K562 (cell line): ENCODE measurements at regions not wholly inside any gene's neighbourhood (a gene's known extent, or its start where the extent isn't known, plus 50 kb on each side); places are given as distances from the start of the nearest gene placed in this dataset.

Experiments
- ATAC-seq: fragments of 200-7000 bp; cut with Tn5 transposase; 3 replicates; pipeline ENCODE4 v1.9.1; 2020; ENCODE audit warnings: moderate library complexity
- BruUV-seq: library from RNA; stranded (reverse); fragments of 400-500 nt; replicated peaks from 2 replicates; lab custom pipeline; 2021; lab: Mats Ljungman, UMichigan
- CTCF ChIA-PET: fragments of 300-600 bp; formaldehyde crosslinking; extraction: SDS; loops from one replicate; lab custom pipeline; 2021; ENCODE audit warnings: low intra/inter-chr PET ratio; lab: Yijun Ruan, JAX
- POLR2A ChIA-PET: fragments of 300-600, 350-650 bp; sonication (Branson Sonifier 250); formaldehyde crosslinking; extraction: SDS; loops from one replicate; lab custom pipeline; 2021; ENCODE audit warnings: antibody characterized with exemption, inconsistent platforms; lab: Yijun Ruan, JAX
- DNase-seq, 4 experiments: peaks; one replicate each; pipeline versions ENCODE4 v3.0.0 to v3.0.0-alpha.2; 2011 to 2018; ENCODE audit warnings: low spot score in 3 of 4, mixed read lengths in 3 of 4; ENCODE audit errors: extremely low read depth in 1 of 4
- FAIRE-seq: peaks from 2 replicates; lab custom pipeline; 2011; peaks lifted over from hg19 to GRCh38; lab: Jason Lieb, UNC
- H2AFZ ChIP-seq: 2 replicates; pipeline ENCODE4 v1.6.0; 2011; ENCODE audit warnings: low read depth, low read length, control low read depth, inconsistent platforms
- H3K27ac ChIP-seq: fragments of 200-600 bp; 3 replicates; pipeline ENCODE4 v1.8.0; 2011; ENCODE audit warnings: low read depth, mild to moderate bottlenecking, control low read depth, inconsistent platforms, low read length, moderate library complexity, mixed read lengths; ENCODE audit errors: extremely low read depth
- H3K27me3 ChIP-seq, 2 experiments: fragments of 300-600 bp in 1 of 2; 2 replicates in 1 of 2; 3 replicates in 1 of 2; pipeline versions ENCODE4 v1.6.0 to v1.8.0; 2011; ENCODE audit warnings: inconsistent platforms in 2 of 2, low read length in 2 of 2, mild to moderate bottlenecking in 1 of 2, mixed read lengths in 1 of 2, moderate library complexity in 1 of 2; ENCODE audit not compliant: control insufficient read depth in 2 of 2, insufficient read depth in 2 of 2
- H3K36me3 ChIP-seq: fragments of 300-600 bp; 3 replicates; pipeline ENCODE4 v1.8.0; 2011; ENCODE audit warnings: mild to moderate bottlenecking, low read length, inconsistent platforms; ENCODE audit not compliant: control insufficient read depth, insufficient read depth
- H3K4me1 ChIP-seq, 2 experiments: fragments of 200-600 bp in 1 of 2; replicated peaks in 1 of 2; 2 replicates in 1 of 2; 3 replicates in 1 of 2; pipeline versions ENCODE4 v1.5.1 to v1.8.0; 2011; ENCODE audit warnings: inconsistent platforms in 2 of 2, low read length in 2 of 2, mild to moderate bottlenecking in 1 of 2, mixed read lengths in 1 of 2, moderate library complexity in 1 of 2; ENCODE audit not compliant: control insufficient read depth in 2 of 2, insufficient read depth in 2 of 2
- H3K4me2 ChIP-seq: 2 replicates; pipeline ENCODE4 v1.6.1; 2011; ENCODE audit warnings: low read length, control low read depth, inconsistent platforms, mixed read lengths; ENCODE audit not compliant: insufficient read depth
- H3K4me3 ChIP-seq: fragments of 200-600 bp; sonication (generic), shearing (Covaris generic); 2 replicates; pipeline ENCODE4 v1.5.1; 2016; ENCODE audit warnings: control low read depth, inconsistent platforms
- H3K79me2 ChIP-seq: fragments of 200-600 bp; 3 replicates; pipeline ENCODE4 v1.8.0; 2011; ENCODE audit warnings: low read length, inconsistent platforms; ENCODE audit not compliant: control insufficient read depth, insufficient read depth
- H3K9ac ChIP-seq, 2 experiments: 2 replicates each; pipeline versions ENCODE4 v1.6.0 to v1.6.1; 2011; ENCODE audit warnings: low read depth in 2 of 2, low read length in 2 of 2, control low read depth in 1 of 2, inconsistent platforms in 1 of 2, mild to moderate bottlenecking in 1 of 2, mixed read lengths in 1 of 2; ENCODE audit not compliant: insufficient read depth in 1 of 2
- H3K9me1 ChIP-seq: one replicate; pipeline ENCODE4 v1.6.0; 2011; ENCODE audit warnings: inconsistent platforms, mild to moderate bottlenecking, low read length, moderate library complexity; ENCODE audit not compliant: control insufficient read depth, insufficient read depth
- H3K9me3 ChIP-seq: replicated peaks from 2 replicates; pipeline ENCODE4 v1.5.1; 2011; ENCODE audit warnings: low read depth, low read length, inconsistent platforms; ENCODE audit not compliant: control insufficient read depth, insufficient read depth
- H4K20me1 ChIP-seq: replicated peaks from 2 replicates; pipeline ENCODE4 v1.6.1; 2011; ENCODE audit warnings: low read length, inconsistent platforms, mixed read lengths; ENCODE audit not compliant: control insufficient read depth, insufficient read depth
- CCAR2 ChIP-seq: fragments of 200-400 bp; formaldehyde crosslinking; IDR thresholded peaks from 2 replicates; pipeline ENCODE4 v1.6.1; 2017; ENCODE audit warnings: mild to moderate bottlenecking, low read depth, low read length
- CEBPB ChIP-seq: fragments of 450-650 bp; IDR thresholded peaks from 2 replicates; pipeline ENCODE4 v1.6.1; 2016; ENCODE audit warnings: missing genetic modification characterization, missing compliant biosample characterization
- ESRRA ChIP-seq: fragments of 450-650 bp; IDR thresholded peaks from 2 replicates; pipeline ENCODE4 v1.6.1; 2014; ENCODE audit warnings: low read depth, mild to moderate bottlenecking, moderate library complexity, borderline replicate concordance
- ETV5 ChIP-seq: sonication (generic); formaldehyde crosslinking; IDR thresholded peaks from 2 replicates; pipeline ENCODE4 v1.4.0; 2020; ENCODE audit warnings: low read depth, mild to moderate bottlenecking, missing genetic modification reagents
- HNRNPK ChIP-seq: fragments of 200-400 bp; formaldehyde crosslinking; IDR thresholded peaks from one replicate; pipeline ENCODE4 v1.6.1; 2018; ENCODE audit warnings: mild to moderate bottlenecking, low read depth, low read length; ENCODE audit not compliant: poor library complexity, severe bottlenecking
- PHF8 ChIP-seq: fragments of 200-600 bp; sonication (generic); IDR thresholded peaks from 2 replicates; pipeline ENCODE4 v1.6.1; 2012; ENCODE audit warnings: mixed run types, mild to moderate bottlenecking, inconsistent platforms, low read length, moderate library complexity, borderline replicate concordance
- PPARD ChIP-seq: fragments of 250-450 bp; sonication (Bioruptor Pico); IDR thresholded peaks from 2 replicates; pipeline ENCODE4 v1.8.0; 2022; ENCODE audit warnings: inconsistent platforms, mild to moderate bottlenecking, moderate library complexity
- RBM17 ChIP-seq: fragments of 200-400 bp; formaldehyde crosslinking; IDR thresholded peaks from 2 replicates; pipeline ENCODE4 v1.6.1; 2017; ENCODE audit warnings: low read depth, mild to moderate bottlenecking, low read length, borderline replicate concordance
- SP1 ChIP-seq: sonication (generic); formaldehyde crosslinking; IDR thresholded peaks from 2 replicates; pipeline ENCODE4 v1.8.1; 2022; ENCODE audit warnings: mild to moderate bottlenecking, missing genetic modification reagents
- ZC3H8 ChIP-seq: fragments of 450-650 bp; IDR thresholded peaks from 2 replicates; pipeline ENCODE4 v1.6.1; 2017
- ZFPM2 ChIP-seq: fragments of 250-450 bp; sonication (Bioruptor Pico); IDR thresholded peaks from 2 replicates; pipeline ENCODE4 v1.5.1; 2022; ENCODE audit warnings: mild to moderate bottlenecking
- ZNF316 ChIP-seq: fragments of 450-650 bp; IDR thresholded peaks from 2 replicates; pipeline ENCODE4 v1.6.1; 2016
- WGBS: fragments of 100-300 bp; shearing (Covaris generic); methylation state at CpG from one replicate; pipeline ENCODE4 v1.1.6; 2016; ENCODE audit warnings: low coverage, mixed read lengths; ENCODE audit not compliant: insufficient coverage; ENCODE audit errors: missing lambda C conversion rate; 5-methylcytosine and 5-hydroxymethylcytosine counted together
- in situ Hi-C: fragments of 300-500 bp; cut with MboI; formaldehyde crosslinking; loops from 4 replicates; pipeline ENCODE4 v1.15.0; 2018; ENCODE audit warnings: inconsistent platforms, mixed read lengths
- intact Hi-C: fragments of 100-400 bp; cut with micrococcal nuclease; formaldehyde crosslinking; loops from 2 replicates; pipeline ENCODE4 v1.14.2; 2022
- TF ChIP-seq, protein P1 (sequence below), 2 experiments: fragments of 450-650 bp; conservative IDR thresholded peaks; 2 replicates each; pipeline ENCODE4 v1.6.1; 2017; ENCODE audit warnings: mild to moderate bottlenecking in 2 of 2, moderate library complexity in 2 of 2
- TF ChIP-seq, protein P2 (sequence below): fragments of 450-650 bp; IDR thresholded peaks from one replicate; pipeline ENCODE4 v1.6.1; 2018; ENCODE audit warnings: mild to moderate bottlenecking, moderate library complexity; ENCODE audit not compliant: partially characterized antibody
- TF ChIP-seq, protein P3 (sequence below): fragments of 250-450 bp; sonication (Bioruptor Pico); IDR thresholded peaks from 2 replicates; pipeline ENCODE4 v1.8.0; 2021; ENCODE audit warnings: moderate library complexity, mild to moderate bottlenecking, inconsistent platforms

DNA sequence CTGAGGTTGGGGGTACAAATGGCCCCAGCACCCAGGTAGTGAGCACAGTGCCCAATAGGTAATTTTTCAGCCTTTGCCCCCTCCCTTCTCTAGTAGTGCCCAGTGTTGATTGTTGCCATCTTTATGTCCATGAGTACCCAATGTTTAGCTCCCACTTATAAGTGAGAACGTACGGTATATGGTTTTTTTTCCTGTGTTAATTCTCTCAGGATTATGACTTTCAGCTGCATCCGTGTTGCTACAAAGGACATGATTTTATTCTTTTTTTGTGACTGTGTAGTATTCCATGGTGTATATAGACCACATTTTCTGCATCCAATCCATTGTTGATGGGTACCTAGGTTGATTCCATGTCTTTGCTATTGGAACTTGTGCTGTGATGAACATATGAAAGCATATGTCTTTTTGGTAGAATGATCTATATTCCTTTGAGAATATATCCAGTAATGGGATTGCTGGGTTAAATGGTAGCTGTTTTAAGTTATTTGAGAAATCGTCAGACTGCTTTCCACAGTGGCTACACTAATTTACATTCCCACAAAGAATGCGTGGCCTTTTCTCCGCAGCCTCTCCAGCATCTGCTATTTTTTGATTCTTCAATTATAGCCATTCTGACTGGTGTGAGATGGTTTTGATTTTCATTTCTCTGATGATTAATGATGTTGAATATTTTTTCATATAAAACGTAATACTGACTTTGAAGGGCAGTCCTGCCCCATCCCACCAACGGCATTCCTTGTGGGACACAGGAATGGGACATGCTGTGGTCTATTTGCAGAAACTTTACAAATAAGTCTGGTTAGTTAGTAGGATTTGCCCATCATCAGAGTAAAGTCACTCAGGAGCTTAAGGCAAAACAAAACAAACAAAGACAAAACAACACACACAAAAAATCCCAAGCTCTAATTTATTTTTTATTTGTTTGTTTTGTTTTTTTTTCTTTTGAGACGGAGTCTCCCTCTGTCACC lies 135.0 kb downstream of the MYCN start (continued):
- TF ChIP-seq RBM17 (no peak), ZFPM2 (CRISPR knock-in tag) (no peak), CCAR2 (no peak)
- TF ChIP-seq, protein P1, sequence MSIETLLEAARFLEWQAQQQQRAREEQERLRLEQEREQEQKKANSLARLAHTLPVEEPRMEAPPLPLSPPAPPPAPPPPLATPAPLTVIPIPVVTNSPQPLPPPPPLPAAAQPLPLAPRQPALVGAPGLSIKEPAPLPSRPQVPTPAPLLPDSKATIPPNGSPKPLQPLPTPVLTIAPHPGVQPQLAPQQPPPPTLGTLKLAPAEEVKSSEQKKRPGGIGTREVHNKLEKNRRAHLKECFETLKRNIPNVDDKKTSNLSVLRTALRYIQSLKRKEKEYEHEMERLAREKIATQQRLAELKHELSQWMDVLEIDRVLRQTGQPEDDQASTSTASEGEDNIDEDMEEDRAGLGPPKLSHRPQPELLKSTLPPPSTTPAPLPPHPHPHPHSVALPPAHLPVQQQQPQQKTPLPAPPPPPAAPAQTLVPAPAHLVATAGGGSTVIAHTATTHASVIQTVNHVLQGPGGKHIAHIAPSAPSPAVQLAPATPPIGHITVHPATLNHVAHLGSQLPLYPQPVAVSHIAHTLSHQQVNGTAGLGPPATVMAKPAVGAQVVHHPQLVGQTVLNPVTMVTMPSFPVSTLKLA (conservative IDR thresholded peaks at IDR 0.05): no peak
- TF ChIP-seq, protein P2, sequence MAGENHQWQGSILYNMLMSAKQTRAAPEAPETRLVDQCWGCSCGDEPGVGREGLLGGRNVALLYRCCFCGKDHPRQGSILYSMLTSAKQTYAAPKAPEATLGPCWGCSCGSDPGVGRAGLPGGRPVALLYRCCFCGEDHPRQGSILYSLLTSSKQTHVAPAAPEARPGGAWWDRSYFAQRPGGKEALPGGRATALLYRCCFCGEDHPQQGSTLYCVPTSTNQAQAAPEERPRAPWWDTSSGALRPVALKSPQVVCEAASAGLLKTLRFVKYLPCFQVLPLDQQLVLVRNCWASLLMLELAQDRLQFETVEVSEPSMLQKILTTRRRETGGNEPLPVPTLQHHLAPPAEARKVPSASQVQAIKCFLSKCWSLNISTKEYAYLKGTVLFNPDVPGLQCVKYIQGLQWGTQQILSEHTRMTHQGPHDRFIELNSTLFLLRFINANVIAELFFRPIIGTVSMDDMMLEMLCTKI: no peak

DNA sequence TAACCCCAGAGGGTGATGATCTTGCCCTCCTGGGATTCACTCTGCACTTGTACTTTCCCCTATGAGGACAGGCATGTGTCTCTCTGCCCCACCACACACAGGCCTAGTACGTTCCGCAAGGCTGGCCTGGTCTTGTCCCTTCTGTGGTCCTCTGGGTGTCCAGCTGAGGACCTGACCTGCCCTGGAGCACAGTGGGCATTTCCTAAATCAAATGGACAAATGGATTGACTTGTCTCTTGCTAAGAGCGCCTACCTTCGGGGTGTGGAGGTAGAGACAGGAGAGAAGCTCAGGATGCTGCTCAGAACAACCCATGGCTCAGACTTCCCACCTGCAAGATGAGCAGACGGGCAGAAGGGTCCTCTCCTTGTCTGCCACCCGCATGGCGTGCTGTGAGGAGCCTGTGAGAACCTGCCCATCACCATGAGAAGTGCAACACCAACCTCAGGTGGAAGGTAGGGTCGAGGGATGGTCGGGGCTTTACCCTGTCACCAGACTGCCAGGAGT lies 133.6 kb downstream of the MYCN start:
- no peaks in the 10 kb centered on the region for H3K4me1 ChIP-seq
- DNase-seq (no peak), ATAC-seq (no peak), FAIRE-seq (no peak)
- in situ Hi-C loops: no loop called here
- no peak overlapping the region for H3K27ac ChIP-seq
- peaks cover 0 to 19% of the 10 kb centered on the region in 2 experiments; a peak in 3 of 5 replicates for H3K27me3 ChIP-seq
- no peaks in the 10 kb centered on the region for H3K9me3 ChIP-seq
- no peaks in the 10 kb centered on the region for H3K9me1 ChIP-seq
- H4K20me1 ChIP-seq: no peaks in the 10 kb centered on the region
- no peak overlapping the region for H3K9ac ChIP-seq
- H3K4me2 ChIP-seq: no peak overlapping the region
- intact Hi-C loops: no loop called here
- no peaks in the 10 kb centered on the region for H3K36me3 ChIP-seq
- no TSS peak for BruUV-seq
- no peak overlapping the region for H3K4me3 ChIP-seq
- ChIA-PET CTCF (no interaction called here), POLR2A (no interaction called here)
- H2AFZ ChIP-seq: no peak overlapping the region
- H3K79me2 ChIP-seq: no peaks in the 10 kb centered on the region
- 3% methylated on average over 9 of the region's 9 CpGs for WGBS
- TF ChIP-seq ZNF316: no peak
- no peak for TF ChIP-seq ZC3H8
- TF ChIP-seq HNRNPK: no peak
- no peak for TF ChIP-seq PPARD
- no peak for TF ChIP-seq CEBPB
- no peak for TF ChIP-seq ETV5 (CRISPR knock-in tag)
- TF ChIP-seq, protein P3, sequence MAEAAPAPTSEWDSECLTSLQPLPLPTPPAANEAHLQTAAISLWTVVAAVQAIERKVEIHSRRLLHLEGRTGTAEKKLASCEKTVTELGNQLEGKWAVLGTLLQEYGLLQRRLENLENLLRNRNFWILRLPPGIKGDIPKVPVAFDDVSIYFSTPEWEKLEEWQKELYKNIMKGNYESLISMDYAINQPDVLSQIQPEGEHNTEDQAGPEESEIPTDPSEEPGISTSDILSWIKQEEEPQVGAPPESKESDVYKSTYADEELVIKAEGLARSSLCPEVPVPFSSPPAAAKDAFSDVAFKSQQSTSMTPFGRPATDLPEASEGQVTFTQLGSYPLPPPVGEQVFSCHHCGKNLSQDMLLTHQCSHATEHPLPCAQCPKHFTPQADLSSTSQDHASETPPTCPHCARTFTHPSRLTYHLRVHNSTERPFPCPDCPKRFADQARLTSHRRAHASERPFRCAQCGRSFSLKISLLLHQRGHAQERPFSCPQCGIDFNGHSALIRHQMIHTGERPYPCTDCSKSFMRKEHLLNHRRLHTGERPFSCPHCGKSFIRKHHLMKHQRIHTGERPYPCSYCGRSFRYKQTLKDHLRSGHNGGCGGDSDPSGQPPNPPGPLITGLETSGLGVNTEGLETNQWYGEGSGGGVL (CRISPR knock-in tag): no peak
- no peak for TF ChIP-seq ESRRA
- no peak for TF ChIP-seq SP1 (CRISPR knock-in tag)
- TF ChIP-seq PHF8: no peak
